SK-N-MC (cell line): ENCODE measurements at regions not wholly inside any gene's neighbourhood (a gene's known extent, or its start where the extent isn't known, plus 50 kb on each side); places are given as distances from the start of the nearest gene placed in this dataset.

Experiments
- DNase-seq: peaks from one replicate; pipeline ENCODE4 v3.0.0-alpha.2; 2011; ENCODE audit warnings: low read depth, low spot score
- H3K27ac ChIP-seq: fragments of 200-600 bp; sonication (generic); 2 replicates; pipeline ENCODE4 v1.5.1; 2016; ENCODE audit warnings: mixed run types
- H3K36me3 ChIP-seq: fragments of 200-600 bp; sonication (generic); 2 replicates; pipeline ENCODE4 v1.6.1; 2017; ENCODE audit warnings: antibody characterized with exemption, low read length, mixed read lengths; ENCODE audit not compliant: insufficient read depth
- H3K4me3 ChIP-seq: fragments of 200-600 bp; sonication (generic); 2 replicates; pipeline ENCODE4 v1.5.1; 2016
- H3K9ac ChIP-seq: fragments of 200-600 bp; sonication (generic); 2 replicates; pipeline ENCODE4 v1.8.0; 2017; ENCODE audit warnings: mixed run types, mixed read lengths; ENCODE audit not compliant: insufficient read length
- H3K9me3 ChIP-seq: fragments of 200-600 bp; sonication (generic); 2 replicates; pipeline ENCODE4 v1.6.1; 2017; ENCODE audit warnings: low read depth, mild to moderate bottlenecking, antibody characterized with exemption, low read length, moderate library complexity, mixed read lengths
- EZH2 ChIP-seq: fragments of 200-600 bp; sonication (generic); IDR thresholded peaks from one replicate; pipeline ENCODE4 v1.6.1; 2017; ENCODE audit warnings: antibody characterized with exemption
- FOXP2 ChIP-seq: optimal IDR thresholded peaks from 2 replicates; pipeline ENCODE3; 2011; ENCODE audit warnings: mild to moderate bottlenecking, moderate library complexity; ENCODE audit not compliant: insufficient read depth; ENCODE audit errors: extremely low read length, control extremely low read depth
- POLR2AphosphoS5 ChIP-seq: IDR thresholded peaks from 2 replicates; pipeline ENCODE4 v1.6.1; 2012; ENCODE audit warnings: mild to moderate bottlenecking, low read depth, low read length, borderline replicate concordance

GRCh38 chr13:22218797-22219196, 547.9 kb downstream of the FGF9 start:
- no peak for DNase-seq
- TF ChIP-seq POLR2AphosphoS5 (no peak), EZH2 (no peak), FOXP2 (no peak)
- H3K9me3 ChIP-seq: no peaks in the 10 kb centered on the region
- no peak overlapping the region for H3K27ac ChIP-seq
- no peak overlapping the region for H3K4me3 ChIP-seq
- no peak overlapping the region for H3K9ac ChIP-seq
- H3K36me3 ChIP-seq: no peaks in the 10 kb centered on the region

- no peaks in the 10 kb centered on the region for H3K9me3 ChIP-seq
- H3K4me3 ChIP-seq: no peak overlapping the region
- H3K36me3 ChIP-seq: no peaks in the 10 kb centered on the region
- H3K27ac ChIP-seq: no peak overlapping the region
- no peak overlapping the region for H3K9ac ChIP-seq
- no peak for TF ChIP-seq EZH2
- TF ChIP-seq FOXP2: no peak
- no peak for TF ChIP-seq POLR2AphosphoS5
- DNase-seq: no peak
These were observed 548.8 kb downstream of the FGF9 start for GRCh38 chr13:22219709-22220108.

- DNase-seq: peak; percentile 5
- H3K36me3 ChIP-seq: no peaks in the 10 kb centered on the region
- H3K9ac ChIP-seq: no peak overlapping the region
- H3K9me3 ChIP-seq: no peaks in the 10 kb centered on the region
- H3K4me3 ChIP-seq: no peak overlapping the region
- TF ChIP-seq POLR2AphosphoS5 (no peak), EZH2 (no peak), FOXP2 (no peak)
- H3K27ac ChIP-seq: no peak overlapping the region
These were observed 549.6 kb downstream of the FGF9 start for GRCh38 chr13:22220151-22221135.

- Histone ChIP-seq H3K27ac (no peak overlapping the region), H3K36me3 (no peaks in the 10 kb centered on the region), H3K9me3 (no peaks in the 10 kb centered on the region), H3K4me3 (no peak overlapping the region), H3K9ac (no peak overlapping the region)
- no peak for TF ChIP-seq POLR2AphosphoS5
- DNase-seq: no peak
These were observed 552.5 kb downstream of the FGF9 start for GRCh38 chr13:22223411-22223810.

- TF ChIP-seq POLR2AphosphoS5: no peak
These were observed 555.2 kb downstream of the FGF9 start for GRCh38 chr13:22226086-22226485.

GRCh38 chr13:22227895-22228294, 557.0 kb downstream of the FGF9 start:
- H3K9me3 ChIP-seq: no peaks in the 10 kb centered on the region
- no peak for DNase-seq
- H3K36me3 ChIP-seq: no peaks in the 10 kb centered on the region
- H3K4me3 ChIP-seq: no peak overlapping the region
- no peak overlapping the region for H3K9ac ChIP-seq
- H3K27ac ChIP-seq: no peak overlapping the region
- TF ChIP-seq FOXP2: no peak
- TF ChIP-seq POLR2AphosphoS5: no peak
- TF ChIP-seq EZH2: no peak

More at GRCh38 chr13:22226086-22226485, 555.2 kb downstream of the FGF9 start:
- no peak for DNase-seq
- no peak overlapping the region for H3K27ac ChIP-seq
- no peaks in the 10 kb centered on the region for H3K36me3 ChIP-seq
- H3K4me3 ChIP-seq: no peak overlapping the region
- no peaks in the 10 kb centered on the region for H3K9me3 ChIP-seq
- no peak overlapping the region for H3K9ac ChIP-seq

- Histone ChIP-seq H3K4me3 (no peak overlapping the region), H3K27ac (no peak overlapping the region), H3K36me3 (no peaks in the 10 kb centered on the region), H3K9ac (no peak overlapping the region), H3K9me3 (no peaks in the 10 kb centered on the region)
- no peak for TF ChIP-seq POLR2AphosphoS5
- TF ChIP-seq EZH2: no peak
- TF ChIP-seq FOXP2: no peak
- no peak for DNase-seq
These were observed 559.0 kb downstream of the FGF9 start for GRCh38 chr13:22229916-22230315.

- no peak for TF ChIP-seq POLR2AphosphoS5
- TF ChIP-seq FOXP2: no peak
- TF ChIP-seq EZH2: no peak
- Histone ChIP-seq H3K27ac (no peak overlapping the region), H3K36me3 (no peaks in the 10 kb centered on the region)
These were observed 561.3 kb downstream of the FGF9 start for GRCh38 chr13:22232186-22232585.

More at GRCh38 chr13:22232186-22232585, 561.3 kb downstream of the FGF9 start:
- Histone ChIP-seq H3K4me3 (no peak overlapping the region), H3K9ac (no peak overlapping the region), H3K9me3 (no peaks in the 10 kb centered on the region)
- DNase-seq: no peak
